Hindlimb muscle (tissue), 1 donor: ENCODE measurements at regions not wholly inside any gene's neighbourhood (a gene's known extent, or its start where the extent isn't known, plus 50 kb on each side); places are given as distances from the start of the nearest gene placed in this dataset.

ENCODE experiments used
- DNase-seq: peaks from one replicate; pipeline ENCODE4 v3.0.0-alpha.2; 2013

DNA sequence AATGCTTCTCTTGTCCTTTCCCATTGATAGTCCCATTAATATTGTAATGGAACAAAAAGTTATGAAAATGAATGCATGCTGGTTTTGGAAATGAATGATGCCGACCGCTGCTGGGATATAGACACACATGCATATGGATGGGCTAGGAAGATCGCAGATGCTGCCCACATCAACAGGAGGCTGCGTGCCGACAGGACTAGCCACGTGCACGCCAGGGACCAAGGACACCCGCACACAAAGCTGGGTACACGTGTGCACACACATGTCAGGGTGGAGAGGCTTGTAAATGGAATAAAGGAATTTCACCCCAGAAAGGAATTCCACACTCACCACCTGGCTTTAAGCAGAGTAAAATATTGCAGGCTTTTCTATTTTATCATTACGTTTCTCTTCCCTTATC lies 153.8 kb upstream of the VASH1 start:
- DNase-seq: no peak

- no peak for DNase-seq
These were observed 148.6 kb upstream of the VASH1 start for GRCh38 chr14:76612654-76613053.

DNA sequence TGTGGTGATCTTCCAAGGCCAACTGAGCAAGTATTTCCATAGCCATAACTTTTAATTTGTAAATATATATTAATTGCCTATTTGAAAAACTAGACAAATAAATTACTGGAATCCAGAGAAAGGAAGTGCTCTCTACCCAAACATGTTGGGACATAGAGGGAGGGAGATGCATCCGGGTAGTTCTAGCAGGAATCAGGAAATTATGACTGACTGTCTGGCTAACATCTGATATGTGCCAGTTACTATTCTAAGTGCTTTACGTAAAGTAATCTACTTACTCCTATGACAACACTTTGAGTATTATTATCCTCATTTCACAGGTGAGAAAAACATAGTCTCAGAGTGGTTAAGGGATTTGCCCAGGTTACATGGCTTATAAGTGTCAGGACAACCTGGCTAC lies 147.7 kb upstream of the VASH1 start:
- DNase-seq: no peak

GRCh38 chr14:76615331-76615730 lies 145.9 kb upstream of the VASH1 start:
- no peak for DNase-seq

DNA sequence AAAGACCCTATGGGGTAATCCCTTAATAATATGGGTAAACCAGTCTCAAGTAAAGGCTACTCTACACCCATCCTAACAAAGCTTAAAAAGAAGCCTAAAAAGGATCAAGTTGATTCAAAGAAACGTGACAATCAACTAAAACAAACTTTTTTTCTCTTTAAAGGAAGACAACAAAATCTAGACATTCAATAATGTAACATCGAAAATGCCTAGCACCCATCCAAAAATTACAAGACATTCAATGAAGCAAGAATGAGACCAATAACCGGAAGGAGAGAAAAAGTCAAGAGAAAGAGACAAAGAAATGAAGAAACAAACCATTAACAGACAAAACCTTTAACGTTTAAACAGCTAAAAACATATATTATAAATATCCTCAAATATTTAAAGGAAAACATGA lies 143.8 kb upstream of the VASH1 start:
- DNase-seq: no peak

- DNase-seq: no peak
These were observed 124.7 kb upstream of the VASH1 start for GRCh38 chr14:76636602-76637001.

DNA sequence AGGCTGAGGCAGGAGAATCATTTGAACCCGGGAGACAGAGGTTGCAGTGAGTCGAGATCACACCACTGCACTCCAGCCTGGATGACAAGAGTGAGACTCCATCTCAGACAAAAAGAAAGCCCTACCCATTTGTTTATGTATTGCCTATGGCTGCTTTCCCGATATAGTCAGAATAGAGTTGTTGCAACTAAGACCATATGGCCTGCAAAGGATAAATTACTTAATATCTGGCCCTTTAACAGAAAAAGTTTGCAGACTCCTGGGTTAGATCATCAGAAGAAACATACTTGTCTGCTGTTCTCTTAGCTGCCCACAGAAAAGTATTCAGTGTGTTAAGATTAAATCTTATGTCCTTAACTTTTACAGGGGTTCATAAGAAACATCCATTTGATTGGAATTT lies 122.4 kb upstream of the VASH1 start:
- DNase-seq: no peak

DNA sequence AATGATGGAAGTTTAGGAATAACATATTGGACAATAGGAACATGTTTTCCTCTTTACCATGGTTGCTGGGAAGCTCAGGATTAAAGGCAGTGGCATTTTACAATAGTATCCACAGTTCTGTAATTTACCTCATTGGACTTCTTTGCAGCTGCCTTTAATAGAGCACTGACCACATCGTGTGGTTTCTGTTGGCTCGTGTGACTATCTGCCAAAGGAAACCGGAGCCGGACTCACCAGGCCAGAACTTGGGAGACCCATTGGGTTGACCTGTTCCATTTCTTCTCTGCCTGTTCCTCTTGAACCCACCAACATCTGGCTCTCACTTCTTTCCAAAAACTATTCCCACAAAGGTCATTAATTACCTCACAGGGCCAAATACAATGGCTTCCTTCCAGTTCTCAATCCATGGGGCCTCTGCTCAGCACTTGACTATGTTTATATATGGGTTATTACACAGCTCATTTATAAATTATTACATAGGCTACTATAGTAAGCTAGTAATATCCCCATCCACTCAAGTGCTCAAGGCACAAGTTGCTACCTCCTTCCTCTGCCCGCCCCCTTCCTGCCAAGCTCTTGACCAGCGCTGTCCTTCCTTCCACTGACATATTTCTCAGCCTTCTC lies 121.5 kb upstream of the VASH1 start:
- no peak for DNase-seq

DNA sequence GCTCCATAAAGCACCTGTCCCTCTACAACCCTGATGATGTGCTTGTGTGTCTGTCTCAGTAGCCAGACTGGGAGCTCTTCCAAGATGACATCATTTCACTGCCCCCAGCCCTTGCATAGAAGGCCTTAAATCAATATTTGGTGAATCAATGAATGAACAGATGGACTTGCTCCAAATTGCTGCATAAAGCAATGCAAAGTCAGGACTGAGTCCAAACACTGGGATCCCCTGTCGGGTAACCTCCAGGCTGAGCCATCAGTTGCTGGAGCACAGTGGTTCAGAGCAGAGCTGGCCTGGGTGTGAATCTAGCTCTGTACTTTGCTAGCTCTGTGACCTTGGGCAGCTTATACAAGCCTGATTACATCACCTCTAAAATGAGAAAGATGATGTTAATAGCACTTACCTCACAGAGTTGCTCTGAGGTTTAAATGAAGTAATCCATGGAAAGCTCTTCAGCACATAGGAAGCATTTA lies 120.3 kb upstream of the VASH1 start:
- DNase-seq: peak; percentile 19

DNA sequence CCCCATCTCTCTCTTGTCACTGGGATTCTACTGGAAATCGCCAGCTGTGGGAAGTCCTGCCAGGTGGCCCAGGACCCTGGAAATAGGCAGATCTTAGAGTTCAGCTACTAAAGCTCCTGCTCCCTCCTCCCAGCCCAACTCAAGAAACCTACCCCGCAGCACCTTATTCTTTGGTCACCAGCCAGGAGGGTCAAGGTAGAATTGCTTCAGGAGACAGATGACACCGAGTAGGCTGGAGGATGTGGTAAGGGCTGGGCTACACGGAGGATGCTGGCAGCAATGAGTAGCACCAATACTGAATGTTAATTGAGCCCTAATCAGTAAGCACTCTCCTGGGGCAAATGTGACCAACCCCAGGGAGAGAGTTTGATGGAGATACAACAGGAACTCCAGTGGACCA lies 119.7 kb upstream of the VASH1 start:
- no peak for DNase-seq

DNA sequence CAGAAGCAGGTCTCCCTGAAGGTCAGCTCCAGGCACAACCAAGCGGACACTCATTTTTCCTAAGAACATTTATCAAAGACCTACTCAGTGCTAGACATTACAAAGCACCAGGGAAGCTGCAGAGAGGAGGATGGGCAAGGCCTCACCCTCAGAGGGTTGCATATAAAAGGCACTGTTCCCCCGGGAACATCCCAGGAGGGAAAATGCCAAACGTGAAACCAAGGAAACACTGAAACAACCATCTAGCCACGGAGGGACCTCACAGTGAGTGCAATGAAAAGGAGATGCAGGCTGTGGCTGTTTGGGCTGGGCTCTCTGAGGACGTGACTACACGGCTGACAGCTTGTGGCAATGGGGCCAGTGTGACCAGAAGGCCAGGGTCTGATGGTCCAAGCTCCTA lies 117.4 kb upstream of the VASH1 start:
- DNase-seq: no peak

DNA sequence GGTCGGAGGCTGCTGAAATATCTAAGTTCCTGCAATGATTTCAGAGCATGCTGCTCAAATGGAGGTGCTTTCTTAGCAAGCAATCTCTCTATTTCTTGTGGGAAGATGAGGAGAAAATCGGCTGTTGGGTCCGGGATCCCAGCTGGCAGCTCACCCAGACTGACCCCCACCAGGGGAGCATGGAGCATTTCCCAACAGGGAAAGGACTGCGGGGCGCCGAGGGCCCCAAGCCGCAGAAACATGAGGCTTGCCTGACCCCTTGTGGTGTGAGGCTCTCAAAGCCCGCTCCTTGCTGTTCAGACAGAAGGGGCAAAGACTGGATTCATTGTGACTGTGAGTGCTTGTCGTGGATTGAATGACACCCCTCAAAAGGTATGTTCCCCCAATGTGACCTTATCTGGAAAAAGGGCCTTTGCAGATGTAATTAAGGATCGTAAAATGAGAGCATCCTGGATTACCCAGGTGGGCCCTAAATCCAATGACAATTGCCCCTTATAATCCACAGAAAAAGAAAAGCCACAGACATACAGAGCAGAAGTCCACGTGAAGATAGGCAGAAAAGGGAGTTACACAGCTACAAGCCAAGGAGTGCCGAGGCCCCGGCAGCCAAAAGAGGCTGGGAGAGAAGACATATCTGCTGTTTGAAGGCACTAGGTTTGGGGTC lies 116.3 kb upstream of the VASH1 start:
- DNase-seq: peak; percentile 20

DNA sequence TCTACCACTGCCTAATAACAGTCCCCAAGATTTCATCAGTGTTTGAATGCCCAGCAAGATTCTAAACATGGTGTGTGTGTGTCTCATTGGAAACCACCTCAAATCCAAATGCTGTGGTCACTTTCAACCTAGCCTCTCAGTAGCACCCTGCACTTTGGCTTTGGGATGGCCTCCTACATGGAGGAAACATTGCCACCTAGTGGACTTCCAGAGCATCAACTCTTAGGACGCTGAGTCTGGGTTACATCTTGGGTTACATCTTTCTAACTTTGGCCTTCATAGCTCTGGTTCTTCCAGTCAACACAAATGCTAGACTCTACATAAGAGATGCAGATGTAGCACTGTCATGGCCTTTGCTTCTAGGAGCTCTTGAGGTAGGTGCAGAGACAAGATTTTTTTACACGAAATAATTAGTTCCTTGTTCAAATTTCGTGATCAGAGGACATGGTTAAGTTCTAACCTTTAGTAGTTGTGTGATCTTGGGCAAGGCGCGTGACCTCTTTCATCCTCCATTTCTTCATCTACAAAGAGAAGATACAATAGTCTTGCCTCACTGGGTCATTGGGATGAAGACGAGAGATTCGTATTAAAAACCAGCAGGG lies 113.5 kb upstream of the VASH1 start:
- DNase-seq: peak; percentile 26

DNA sequence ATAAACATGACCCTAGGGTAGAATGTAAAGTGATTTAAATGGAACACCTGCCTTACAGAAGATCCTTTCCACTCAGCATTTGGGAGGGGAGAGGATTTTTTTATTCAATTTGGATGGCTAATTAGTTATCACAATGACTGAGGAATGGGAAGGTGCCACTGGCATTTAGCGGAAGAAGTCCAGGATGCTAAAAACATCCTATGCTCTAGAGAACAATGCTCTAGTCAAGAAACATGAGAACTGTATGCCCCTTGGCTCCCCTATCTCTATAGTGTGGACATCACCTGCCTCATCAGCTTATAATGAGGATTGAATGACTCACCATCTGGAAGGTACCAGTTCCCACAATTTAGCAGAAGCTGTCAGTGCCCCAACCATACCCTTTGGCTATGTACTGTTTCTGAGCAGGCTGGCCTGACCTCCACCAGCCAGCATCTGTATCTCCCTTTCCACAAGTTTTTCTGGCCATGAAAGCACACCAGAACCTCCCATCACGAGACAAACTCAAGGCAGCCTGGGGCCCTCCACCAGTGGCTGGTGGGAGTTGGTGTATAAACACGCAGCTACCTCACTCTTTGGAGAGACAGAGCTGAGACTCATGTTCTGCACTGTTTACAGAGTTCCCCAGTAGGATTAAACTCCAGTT lies 109.7 kb upstream of the VASH1 start:
- no peak for DNase-seq

DNA sequence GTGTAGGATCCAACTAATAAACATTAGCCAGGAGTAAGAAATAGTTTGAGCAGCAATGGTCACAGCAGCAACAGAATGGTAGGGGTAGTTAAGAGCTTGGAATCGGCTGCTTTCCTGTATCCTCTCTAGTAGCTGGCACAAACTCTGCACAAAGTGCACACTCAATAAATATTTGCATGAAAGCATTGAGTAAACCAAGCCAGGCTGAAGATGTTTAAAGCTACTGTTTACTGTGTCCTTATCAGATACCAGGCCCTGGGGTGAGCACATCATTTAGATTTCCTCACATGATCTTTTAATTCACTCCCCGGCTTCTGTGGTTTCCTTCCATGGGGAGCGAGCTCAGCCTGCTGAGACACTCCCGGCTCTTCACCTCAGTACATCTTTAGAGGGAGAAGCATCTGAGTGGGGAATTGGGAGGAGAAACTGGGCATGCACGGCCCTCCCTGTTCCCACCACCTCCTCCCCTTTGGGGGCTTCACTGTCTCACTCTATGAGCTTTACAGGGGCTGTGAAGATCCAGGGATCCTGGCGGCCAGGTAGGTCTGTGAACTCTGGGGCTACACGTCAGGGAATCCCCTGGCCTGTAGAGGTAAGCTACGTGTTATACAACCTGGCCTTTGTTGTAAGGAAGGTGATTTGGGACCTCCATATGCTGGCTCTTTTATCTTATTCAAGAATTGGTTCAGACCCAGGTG lies 107.2 kb upstream of the VASH1 start:
- DNase-seq: no peak

DNA sequence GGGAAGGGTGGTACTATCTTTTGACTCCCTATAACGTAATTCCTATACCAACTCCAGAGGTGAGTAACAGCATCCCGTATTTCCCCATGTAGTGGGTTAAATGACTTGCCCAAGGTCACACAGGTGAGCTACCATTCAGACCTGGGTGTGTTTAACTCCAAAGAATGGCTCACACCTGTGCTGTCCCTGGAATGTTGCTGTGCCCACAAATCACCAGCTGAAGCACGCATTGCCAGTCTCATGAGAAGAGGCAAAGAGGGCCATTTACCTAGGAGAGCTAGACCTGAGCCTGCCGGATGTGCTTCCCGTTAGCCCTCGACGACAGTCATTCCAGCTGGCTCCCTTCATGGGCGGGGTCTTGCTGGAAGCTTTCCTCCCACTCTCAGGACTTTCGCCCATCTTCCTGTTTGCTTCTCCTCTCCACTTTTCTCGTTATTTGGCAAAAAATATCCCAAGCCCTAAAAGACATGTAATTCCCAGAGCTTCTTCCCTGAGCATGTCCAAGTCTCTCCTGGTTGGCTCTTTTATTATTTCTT lies 106.6 kb upstream of the VASH1 start:
- DNase-seq: no peak

DNA sequence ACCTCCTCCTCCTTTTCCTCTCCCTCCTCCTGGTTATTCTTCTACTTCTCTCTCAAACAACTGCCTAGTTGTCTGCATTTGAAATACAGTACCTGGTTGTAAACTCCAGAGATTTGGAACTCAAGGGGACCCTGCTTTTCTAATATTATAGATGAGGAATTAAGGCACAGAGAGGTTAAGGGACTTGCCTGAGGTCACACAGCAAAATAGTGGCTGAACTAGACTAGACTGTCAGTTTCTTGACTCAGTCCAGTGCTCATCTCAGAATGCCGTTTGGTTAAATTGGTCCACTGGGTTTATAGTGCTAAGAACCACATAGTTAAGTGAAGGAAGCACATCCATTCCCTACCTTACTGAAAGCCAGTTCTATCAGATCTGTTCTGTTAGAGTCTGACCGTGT lies 105.9 kb upstream of the VASH1 start:
- DNase-seq: no peak

DNA sequence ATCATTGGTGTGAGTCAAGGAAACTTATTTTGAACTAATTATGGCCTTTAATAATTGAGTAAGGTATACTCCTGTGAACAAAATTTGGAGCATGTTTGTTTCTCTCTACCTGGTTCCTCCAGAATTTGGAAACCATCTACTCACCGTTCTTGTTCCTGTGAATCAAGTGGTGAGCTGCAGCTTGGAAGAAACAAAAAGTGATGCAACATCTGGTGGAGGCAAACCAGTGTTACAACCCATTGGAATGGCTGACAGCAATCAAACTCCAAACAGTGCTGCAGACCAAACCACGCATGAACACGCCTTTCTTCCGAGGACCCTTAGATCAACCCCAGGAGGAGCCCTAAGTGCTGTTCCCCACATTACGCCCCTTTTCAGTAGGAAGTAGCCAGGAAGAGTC lies 104.7 kb upstream of the VASH1 start:
- no peak for DNase-seq

DNA sequence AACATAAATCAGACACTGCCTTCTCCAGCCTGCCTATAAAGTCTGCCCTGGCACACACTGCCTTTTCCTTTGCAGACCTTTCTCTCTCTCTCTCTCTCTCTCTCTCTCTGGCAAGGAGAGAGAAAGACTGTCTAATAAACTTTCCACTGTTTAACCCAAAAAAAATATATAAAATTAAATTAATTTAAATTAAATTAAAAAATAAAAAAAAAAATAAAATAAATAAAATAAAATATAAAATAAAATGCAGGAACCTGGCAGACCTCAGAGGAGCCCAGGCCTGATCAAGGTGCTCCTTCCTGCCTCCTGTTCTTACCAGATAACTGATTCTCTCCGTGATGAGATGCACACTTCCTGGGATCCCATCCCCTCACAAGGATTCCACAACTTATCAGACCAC lies 103.9 kb upstream of the VASH1 start:
- DNase-seq: no peak

DNA sequence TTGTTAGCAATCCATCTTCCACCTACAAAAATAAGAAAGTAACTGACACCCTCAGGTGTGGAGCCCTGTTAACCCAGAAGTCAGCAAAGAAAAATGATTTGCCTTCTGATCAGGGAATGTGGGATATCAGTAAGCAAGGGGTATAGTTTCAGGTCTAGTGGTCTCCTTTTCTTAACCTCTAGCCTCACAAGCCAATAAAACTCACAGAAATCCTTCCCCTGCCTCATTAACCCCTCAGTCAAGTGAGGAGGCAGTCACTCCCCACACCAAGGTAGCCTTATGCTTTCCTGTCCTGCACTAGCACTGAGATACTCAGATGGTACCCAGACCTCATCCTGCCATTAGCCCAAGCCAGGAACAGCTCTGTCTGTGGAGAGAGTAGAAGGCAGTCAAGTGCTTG lies 103.4 kb upstream of the VASH1 start:
- no peak for DNase-seq

- no peak for DNase-seq
These were observed 98.7 kb upstream of the VASH1 start for GRCh38 chr14:76662580-76662979.

DNA sequence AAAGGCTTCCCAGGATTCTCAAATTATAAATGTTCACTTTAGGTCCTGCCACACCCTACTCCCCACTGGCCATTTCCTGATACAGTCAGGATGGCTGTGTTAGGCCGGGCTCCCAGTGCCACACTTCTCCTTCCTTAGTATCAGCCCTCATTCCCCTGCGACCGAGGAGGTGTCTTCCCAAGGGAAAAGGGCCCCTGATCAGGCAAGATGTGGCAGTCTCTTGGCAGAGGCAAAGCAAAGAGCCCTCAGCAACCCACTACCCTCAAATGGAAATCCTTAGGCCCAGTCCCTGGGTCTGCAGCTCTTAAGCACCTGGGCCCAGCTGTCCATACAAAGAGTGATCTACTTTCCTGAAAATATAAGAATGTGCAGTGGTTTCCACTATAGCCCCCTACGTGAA lies 96.5 kb upstream of the VASH1 start:
- no peak for DNase-seq

- no peak for DNase-seq
These were observed 94.5 kb upstream of the VASH1 start for GRCh38 chr14:76666746-76667145.
